Loucy (cell line): ENCODE measurements at regions not wholly inside any gene's neighbourhood (a gene's known extent, or its start where the extent isn't known, plus 50 kb on each side); places are given as distances from the start of the nearest gene placed in this dataset.

Experiments used
- H2AFZ ChIP-seq: fragments of 200-600 bp; sonication (generic); 2 replicates; pipeline ENCODE4 v1.6.0; 2016; ENCODE audit warnings: antibody characterized with exemption, mild to moderate bottlenecking, low read length, moderate library complexity
- H3F3A ChIP-seq: fragments of 200-600 bp; 2 replicates; pipeline ENCODE4 v1.6.0; 2016; ENCODE audit warnings: antibody characterized with exemption, low read depth, mild to moderate bottlenecking
- H3K27me3 ChIP-seq: fragments of 200-600 bp; sonication (generic); 2 replicates; pipeline ENCODE4 v1.6.1; 2014; ENCODE audit warnings: low read length, mild to moderate bottlenecking; ENCODE audit not compliant: insufficient read depth, poor library complexity, severe bottlenecking
- H3K36me3 ChIP-seq: fragments of 200-600 bp; sonication (generic); 2 replicates; pipeline ENCODE4 v1.6.1; 2016; ENCODE audit warnings: low read length; ENCODE audit not compliant: insufficient read depth
- H3K4me1 ChIP-seq: fragments of 200-600 bp; sonication (generic); 2 replicates; pipeline ENCODE4 v1.5.1; 2014; ENCODE audit warnings: low read length, mild to moderate bottlenecking; ENCODE audit not compliant: insufficient read depth, poor library complexity, severe bottlenecking
- H3K4me2 ChIP-seq: fragments of 200-600 bp; sonication (generic); 2 replicates; pipeline ENCODE4 v1.6.0; 2014; ENCODE audit warnings: antibody characterized with exemption, low read length, low read depth, mild to moderate bottlenecking; ENCODE audit not compliant: poor library complexity, severe bottlenecking
- H3K4me3 ChIP-seq: fragments of 200-600 bp; sonication (generic); 2 replicates; pipeline ENCODE4 v1.5.1; 2014; ENCODE audit warnings: low read length, mild to moderate bottlenecking, mixed read lengths; ENCODE audit not compliant: poor library complexity, severe bottlenecking
- H3K79me2 ChIP-seq: fragments of 200-600 bp; sonication (generic); 2 replicates; pipeline ENCODE4 v1.6.1; 2014; ENCODE audit warnings: low read length; ENCODE audit not compliant: insufficient read depth
- H3K9ac ChIP-seq: fragments of 200-600 bp; sonication (generic); 2 replicates; pipeline ENCODE4 v1.6.0; 2014; ENCODE audit warnings: mild to moderate bottlenecking, low read depth, low read length, moderate library complexity; ENCODE audit not compliant: poor library complexity, severe bottlenecking
- H3K9me2 ChIP-seq: fragments of 200-600 bp; sonication (generic); replicated peaks from 2 replicates; pipeline ENCODE4 v1.6.1; 2016; ENCODE audit warnings: low read depth, low read length, mixed read lengths
- H3K9me3 ChIP-seq: fragments of 200-600 bp; sonication (generic); 2 replicates; pipeline ENCODE4 v1.6.1; 2014; ENCODE audit warnings: mild to moderate bottlenecking, antibody characterized with exemption, low read length, low read depth; ENCODE audit not compliant: insufficient read depth
- H4K20me1 ChIP-seq: fragments of 200-600 bp; sonication (generic); 2 replicates; pipeline ENCODE4 v1.6.0; 2014; ENCODE audit warnings: antibody characterized with exemption, low read length, mild to moderate bottlenecking; ENCODE audit not compliant: insufficient read depth, poor library complexity, severe bottlenecking
- EZH2phosphoT487 ChIP-seq: fragments of 200-600 bp; IDR thresholded peaks from 2 replicates; pipeline ENCODE4 v1.6.1; 2018; ENCODE audit warnings: antibody characterized with exemption, mild to moderate bottlenecking, moderate library complexity, borderline replicate concordance
- TF ChIP-seq, protein P1 (sequence below): fragments of 200-600 bp; sonication (generic); conservative IDR thresholded peaks from 2 replicates; pipeline ENCODE4 v1.5.1; 2014; ENCODE audit warnings: mild to moderate bottlenecking, antibody characterized with exemption, low read length

DNA sequence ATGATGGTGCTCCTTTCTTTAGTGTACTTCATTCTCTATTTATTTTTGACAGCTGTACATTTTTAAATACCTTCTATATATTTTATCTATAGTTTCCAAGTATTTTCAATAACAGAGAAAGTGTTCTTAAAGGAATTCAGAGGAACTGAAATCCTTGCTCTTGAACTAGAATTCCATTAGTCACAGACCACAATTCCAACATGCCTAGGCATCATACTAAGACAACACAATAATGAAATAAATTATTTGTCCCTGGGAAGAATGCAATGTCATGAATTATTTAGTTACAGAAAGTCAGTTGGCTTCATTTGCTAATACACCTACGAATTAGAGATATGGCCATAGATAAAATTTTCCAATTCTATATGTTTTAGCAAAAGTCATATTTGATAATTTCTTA lies 671.2 kb downstream of the EPHA7 start:
- Histone ChIP-seq H3K4me1 (no peaks in the 10 kb centered on the region), H3K4me2 (no peak overlapping the region), H3K79me2 (no peaks in the 10 kb centered on the region), H3K9ac (no peak overlapping the region), H2AFZ (no peak overlapping the region), H3K4me3 (no peak overlapping the region), H4K20me1 (no peaks in the 10 kb centered on the region), H3K9me3 (no peaks in the 10 kb centered on the region), H3K27me3 (no peaks in the 10 kb centered on the region), H3K9me2 (no peaks in the 10 kb centered on the region), H3K36me3 (no peaks in the 10 kb centered on the region), H3F3A (no peaks in the 10 kb centered on the region)
- no peak for TF ChIP-seq EZH2phosphoT487
- TF ChIP-seq, protein P1, sequence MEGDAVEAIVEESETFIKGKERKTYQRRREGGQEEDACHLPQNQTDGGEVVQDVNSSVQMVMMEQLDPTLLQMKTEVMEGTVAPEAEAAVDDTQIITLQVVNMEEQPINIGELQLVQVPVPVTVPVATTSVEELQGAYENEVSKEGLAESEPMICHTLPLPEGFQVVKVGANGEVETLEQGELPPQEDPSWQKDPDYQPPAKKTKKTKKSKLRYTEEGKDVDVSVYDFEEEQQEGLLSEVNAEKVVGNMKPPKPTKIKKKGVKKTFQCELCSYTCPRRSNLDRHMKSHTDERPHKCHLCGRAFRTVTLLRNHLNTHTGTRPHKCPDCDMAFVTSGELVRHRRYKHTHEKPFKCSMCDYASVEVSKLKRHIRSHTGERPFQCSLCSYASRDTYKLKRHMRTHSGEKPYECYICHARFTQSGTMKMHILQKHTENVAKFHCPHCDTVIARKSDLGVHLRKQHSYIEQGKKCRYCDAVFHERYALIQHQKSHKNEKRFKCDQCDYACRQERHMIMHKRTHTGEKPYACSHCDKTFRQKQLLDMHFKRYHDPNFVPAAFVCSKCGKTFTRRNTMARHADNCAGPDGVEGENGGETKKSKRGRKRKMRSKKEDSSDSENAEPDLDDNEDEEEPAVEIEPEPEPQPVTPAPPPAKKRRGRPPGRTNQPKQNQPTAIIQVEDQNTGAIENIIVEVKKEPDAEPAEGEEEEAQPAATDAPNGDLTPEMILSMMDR: no peak

DNA sequence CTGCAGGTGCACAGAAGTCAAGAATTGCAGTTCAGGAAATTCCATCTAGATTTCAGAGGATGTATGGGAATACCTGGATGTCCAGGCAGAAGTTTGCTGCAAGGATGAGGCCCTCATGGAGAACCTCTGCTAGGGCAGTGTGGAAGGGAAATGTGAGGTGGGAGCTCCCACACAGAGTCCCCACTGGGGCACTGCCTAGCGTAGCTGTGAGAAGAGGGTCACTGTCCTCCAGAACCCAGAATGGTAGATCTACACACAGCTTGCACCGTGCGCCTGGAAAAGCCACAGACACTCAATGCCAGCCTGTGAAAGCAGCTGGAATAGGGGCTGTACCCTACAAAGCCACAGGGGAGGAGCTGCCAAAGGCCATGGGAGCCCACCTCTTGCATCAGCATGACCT lies 681.4 kb downstream of the EPHA7 start:
- Histone ChIP-seq H3K9ac (no peak overlapping the region), H3K9me3 (no peaks in the 10 kb centered on the region), H3K79me2 (no peaks in the 10 kb centered on the region), H4K20me1 (no peaks in the 10 kb centered on the region), H2AFZ (no peak overlapping the region), H3K9me2 (no peaks in the 10 kb centered on the region), H3K27me3 (no peaks in the 10 kb centered on the region), H3F3A (no peaks in the 10 kb centered on the region), H3K4me2 (no peak overlapping the region), H3K4me3 (no peak overlapping the region), H3K4me1 (no peaks in the 10 kb centered on the region), H3K36me3 (no peaks in the 10 kb centered on the region)
- TF ChIP-seq, protein P1: no peak
- TF ChIP-seq EZH2phosphoT487: no peak

DNA sequence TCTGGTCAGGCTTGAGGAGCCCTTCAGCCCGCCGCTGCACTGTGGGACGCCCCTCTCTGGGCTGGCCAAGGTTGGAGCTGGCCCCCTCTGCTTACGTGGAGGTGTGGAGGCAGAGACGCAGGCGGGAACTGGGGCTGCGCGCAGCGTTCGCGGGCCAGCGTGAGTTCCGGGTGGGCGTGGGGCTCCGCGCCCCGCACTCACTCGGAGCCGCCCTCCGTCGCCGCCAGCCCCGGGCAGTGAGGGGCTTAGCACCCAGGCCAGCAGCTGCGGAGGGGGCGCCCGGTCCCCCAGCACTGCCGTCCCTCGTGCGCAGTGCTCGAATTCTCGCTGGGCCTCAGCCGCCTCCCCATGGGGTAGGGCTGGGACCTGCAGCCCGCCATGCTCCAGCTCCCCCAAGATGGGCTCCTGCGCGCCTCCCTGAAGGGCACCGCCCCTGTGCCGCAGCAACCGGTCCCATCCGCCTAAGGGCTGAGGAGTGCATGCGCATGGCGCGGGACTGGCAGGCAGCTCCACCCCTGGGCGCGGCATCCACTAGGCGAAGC lies 695.9 kb downstream of the EPHA7 start:
- no peaks in the 10 kb centered on the region for H3K79me2 ChIP-seq
- no peaks in the 10 kb centered on the region for H3K9me3 ChIP-seq
- no peaks in the 10 kb centered on the region for H3K4me1 ChIP-seq
- no peaks in the 10 kb centered on the region for H4K20me1 ChIP-seq
- H3F3A ChIP-seq: no peaks in the 10 kb centered on the region
- H3K9me2 ChIP-seq: no peaks in the 10 kb centered on the region
- TF ChIP-seq, protein P1: no peak
- no peak for TF ChIP-seq EZH2phosphoT487
- no peaks in the 10 kb centered on the region for H3K36me3 ChIP-seq
- no peak overlapping the region for H3K4me2 ChIP-seq
- H3K9ac ChIP-seq: no peak overlapping the region
- H2AFZ ChIP-seq: no peak overlapping the region
- H3K27me3 ChIP-seq: no peaks in the 10 kb centered on the region
- H3K4me3 ChIP-seq: no peak overlapping the region
